Peyer's patch (tissue), 4 donors: ENCODE measurements at regions not wholly inside any gene's neighbourhood (a gene's known extent, or its start where the extent isn't known, plus 50 kb on each side); places are given as distances from the start of the nearest gene placed in this dataset.
"Not testable (repeated sequence)": the region's sequence is repeated elsewhere in the genome, so short reads cannot be mapped to it uniquely, and the experiment has no call there.

Experiments
- DNase-seq, 3 donors: peaks; one replicate each; pipeline ENCODE4 v3.0.0-alpha.2; 2017 to 2019
- H3K27ac ChIP-seq, 4 donors: fragments of 200-600 bp; sonication (generic); one replicate each; pipeline ENCODE4 v1.5.1; 2016 to 2019
- H3K27me3 ChIP-seq, 2 donors: fragments of 200-600 bp; sonication (generic); one replicate each; pipeline ENCODE4 v1.5.1; 2019
- H3K36me3 ChIP-seq, 3 donors: fragments of 200-600 bp; sonication (generic); one replicate each; pipeline ENCODE4 v1.5.1; 2016 to 2019
- H3K4me1 ChIP-seq, 4 donors: fragments of 200-600 bp; sonication (generic); one replicate each; pipeline ENCODE4 v1.5.1; 2016 to 2019
- H3K4me3 ChIP-seq, 4 donors: fragments of 200-600 bp; sonication (generic); 1 replicate in 3 of 4; 2 replicates in 1 of 4; pipeline ENCODE4 v1.5.1; 2016 to 2019; ENCODE audit warnings: mild to moderate bottlenecking in 1 of 4
- H3K9me3 ChIP-seq, 4 donors: fragments of 200-600 bp; sonication (generic); one replicate each; pipeline ENCODE4 v1.5.1; 2016 to 2019; ENCODE audit warnings: mild to moderate bottlenecking in 1 of 4
- POLR2A ChIP-seq, 2 donors: fragments of 450-650 bp; IDR thresholded peaks; one replicate each; pipeline ENCODE4 v1.5.1; 2017; ENCODE audit warnings: antibody characterized with exemption in 2 of 2, mild to moderate bottlenecking in 2 of 2, moderate library complexity in 2 of 2
- TF ChIP-seq, protein P1 (sequence below), 6 experiments: fragments of 450-650 bp in 4 of 6; fragments of 200-600 bp in 2 of 6; sonication (generic) in 1 of 6; IDR thresholded peaks; one replicate each; pipeline ENCODE4 v1.5.1; 2017 to 2019; ENCODE audit warnings: antibody characterized with exemption in 6 of 6, mild to moderate bottlenecking in 3 of 6, moderate library complexity in 1 of 6

DNA sequence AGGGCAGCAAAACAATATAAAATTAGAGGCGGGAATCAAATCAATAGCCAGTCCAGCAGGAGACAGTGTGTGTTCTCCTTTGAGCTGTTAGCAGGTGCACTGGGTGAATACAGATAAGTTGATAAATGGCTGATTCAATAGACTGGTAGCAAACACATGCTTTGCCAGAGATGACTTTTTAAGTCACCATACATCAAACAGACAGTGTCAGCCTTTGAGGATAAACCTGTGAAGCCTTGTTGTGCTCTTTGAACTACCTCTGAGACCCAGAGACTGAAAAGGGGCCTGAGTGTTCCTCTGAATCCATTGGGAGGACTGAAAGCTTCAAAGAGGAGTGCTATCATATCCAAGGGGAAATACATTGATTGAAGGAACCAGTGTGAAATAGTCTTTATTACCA lies 301.9 kb downstream of the RASEF start:
- Histone ChIP-seq H3K36me3 (no peaks in the 10 kb centered on the region), H3K4me3 (no peak overlapping the region), H3K4me1 (no peaks in the 10 kb centered on the region), H3K27me3 (no peaks in the 10 kb centered on the region), H3K9me3 (no peaks in the 10 kb centered on the region), H3K27ac (no peak overlapping the region)
- TF ChIP-seq, protein P1, sequence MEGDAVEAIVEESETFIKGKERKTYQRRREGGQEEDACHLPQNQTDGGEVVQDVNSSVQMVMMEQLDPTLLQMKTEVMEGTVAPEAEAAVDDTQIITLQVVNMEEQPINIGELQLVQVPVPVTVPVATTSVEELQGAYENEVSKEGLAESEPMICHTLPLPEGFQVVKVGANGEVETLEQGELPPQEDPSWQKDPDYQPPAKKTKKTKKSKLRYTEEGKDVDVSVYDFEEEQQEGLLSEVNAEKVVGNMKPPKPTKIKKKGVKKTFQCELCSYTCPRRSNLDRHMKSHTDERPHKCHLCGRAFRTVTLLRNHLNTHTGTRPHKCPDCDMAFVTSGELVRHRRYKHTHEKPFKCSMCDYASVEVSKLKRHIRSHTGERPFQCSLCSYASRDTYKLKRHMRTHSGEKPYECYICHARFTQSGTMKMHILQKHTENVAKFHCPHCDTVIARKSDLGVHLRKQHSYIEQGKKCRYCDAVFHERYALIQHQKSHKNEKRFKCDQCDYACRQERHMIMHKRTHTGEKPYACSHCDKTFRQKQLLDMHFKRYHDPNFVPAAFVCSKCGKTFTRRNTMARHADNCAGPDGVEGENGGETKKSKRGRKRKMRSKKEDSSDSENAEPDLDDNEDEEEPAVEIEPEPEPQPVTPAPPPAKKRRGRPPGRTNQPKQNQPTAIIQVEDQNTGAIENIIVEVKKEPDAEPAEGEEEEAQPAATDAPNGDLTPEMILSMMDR (IDR thresholded peaks at IDR 0.05), result no peak
- no peak for TF ChIP-seq POLR2A (IDR thresholded peaks at IDR 0.05)
- no peak for DNase-seq

DNA sequence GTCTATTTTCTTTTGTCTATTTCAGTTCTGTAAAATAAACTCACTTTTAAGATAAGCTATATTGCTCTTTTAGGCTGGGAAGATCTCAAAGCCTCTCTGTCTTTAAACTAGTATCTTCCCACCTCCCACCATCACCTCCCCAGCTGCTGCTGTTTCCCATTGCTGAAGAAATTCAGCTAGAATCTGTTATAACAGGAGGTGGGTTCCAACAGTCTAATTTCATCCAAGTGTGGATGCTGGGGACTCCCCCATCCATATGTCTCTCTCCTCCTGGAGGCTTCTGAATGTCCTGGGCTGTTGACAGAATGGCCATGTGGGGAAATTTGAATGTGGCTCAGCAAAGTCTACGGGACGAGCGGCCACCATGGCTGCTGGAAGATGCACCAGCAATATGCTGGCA lies 301.0 kb downstream of the RASEF start:
- TF ChIP-seq POLR2A (IDR thresholded peaks at IDR 0.05), result no peak
- no peaks in the 10 kb centered on the region for H3K36me3 ChIP-seq
- no peak overlapping the region for H3K4me3 ChIP-seq

DNA sequence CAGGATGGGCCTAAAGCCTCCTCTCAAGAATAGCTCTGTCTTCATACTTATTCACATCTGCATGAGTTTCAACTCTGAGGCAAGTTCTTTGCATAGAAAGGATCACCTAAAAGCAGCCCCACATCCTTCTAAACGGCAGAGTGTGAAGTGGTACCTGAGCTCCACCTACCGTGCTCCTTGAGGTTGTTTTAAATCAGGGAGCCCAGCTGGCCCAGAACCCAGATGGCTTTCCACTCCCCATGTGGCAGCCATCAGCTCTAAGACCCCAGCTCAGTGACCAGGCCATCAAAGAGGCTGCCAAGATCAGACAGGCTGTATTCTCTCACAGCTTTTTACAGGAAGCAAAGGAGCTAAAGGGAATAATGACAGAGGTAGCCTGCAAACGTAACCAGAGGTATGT lies 299.3 kb downstream of the RASEF start:
- H3K36me3 ChIP-seq, result no peaks in the 10 kb centered on the region
- no peaks in the 10 kb centered on the region for H3K4me1 ChIP-seq
- TF ChIP-seq POLR2A (IDR thresholded peaks at IDR 0.05), result no peak
- TF ChIP-seq, protein P1 (IDR thresholded peaks at IDR 0.05), result no peak
- H3K4me3 ChIP-seq, result no peak overlapping the region
- H3K27me3 ChIP-seq, result no peaks in the 10 kb centered on the region
- no peaks in the 10 kb centered on the region for H3K9me3 ChIP-seq
- no peak overlapping the region for H3K27ac ChIP-seq
- DNase-seq, result no peak

More for the DNA sequence above, 301.0 kb downstream of the RASEF start:
- Histone ChIP-seq H3K4me1 (no peaks in the 10 kb centered on the region), H3K27ac (no peak overlapping the region), H3K9me3 (no peaks in the 10 kb centered on the region), H3K27me3 (no peaks in the 10 kb centered on the region)
- no peak for DNase-seq

DNA sequence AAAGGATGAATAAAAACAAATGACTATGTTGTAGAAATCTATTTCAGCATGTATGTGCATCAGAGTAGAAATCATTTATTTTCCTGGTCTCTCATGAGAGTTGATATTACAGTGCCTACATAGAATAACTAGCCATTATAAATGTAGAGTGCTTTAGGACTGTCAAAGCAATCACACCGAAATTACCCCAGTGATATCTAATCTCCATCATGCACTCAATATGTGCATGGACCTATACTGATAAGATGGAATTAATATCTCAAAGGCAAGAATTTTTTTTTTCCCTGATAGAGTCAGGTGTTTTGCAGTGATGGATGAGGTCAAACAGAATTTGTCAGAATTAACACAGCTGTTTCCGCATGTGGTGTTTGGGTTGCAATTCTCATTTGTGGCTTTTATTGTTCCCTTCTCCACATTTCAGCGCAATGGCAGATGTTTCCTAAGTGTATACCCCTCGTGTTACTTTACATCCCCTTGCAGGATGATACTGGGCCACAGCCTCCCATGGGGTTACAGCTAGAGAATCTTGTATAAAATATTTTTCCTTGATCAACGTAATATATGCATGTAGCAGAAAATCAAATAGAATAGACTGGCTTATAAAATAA lies 298.8 kb downstream of the RASEF start:
- no peak for DNase-seq
- TF ChIP-seq, protein P1 (IDR thresholded peaks at IDR 0.05), result no peak
- TF ChIP-seq POLR2A (IDR thresholded peaks at IDR 0.05), result no peak
- H3K27me3 ChIP-seq, result no peaks in the 10 kb centered on the region

DNA sequence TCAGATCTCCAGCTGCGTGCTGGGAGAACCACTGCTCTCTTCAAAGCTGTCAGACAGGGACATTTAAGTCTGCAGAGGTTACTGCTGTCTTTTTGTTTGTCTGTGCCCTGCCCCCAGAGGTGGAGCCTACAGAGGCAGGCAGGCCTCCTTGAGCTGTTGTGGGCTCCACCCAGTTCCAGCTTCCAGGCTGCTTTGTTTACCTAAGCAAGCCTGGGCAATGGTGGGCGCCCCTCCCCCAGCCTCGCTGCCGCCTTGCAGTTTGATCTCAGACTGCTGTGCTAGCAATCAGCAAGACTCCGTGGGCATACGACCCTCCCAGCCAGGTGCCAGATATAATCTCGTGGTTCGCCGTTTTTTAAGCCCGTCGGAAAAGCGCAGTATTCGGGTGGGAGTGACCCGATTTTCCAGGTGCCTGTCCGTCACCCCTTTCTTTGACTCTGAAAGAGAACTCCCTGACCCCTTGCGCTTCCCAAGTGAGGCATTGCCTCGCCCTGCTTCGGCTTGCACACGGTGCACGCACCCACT lies 288.2 kb downstream of the RASEF start:
- peak overlapping the region in 1 of 4 donors; percentile 21 for H3K4me3 ChIP-seq
- DNase-seq, H3K9me3 ChIP-seq, H3K4me1 ChIP-seq, H3K36me3 ChIP-seq, H3K27ac ChIP-seq, H3K27me3 ChIP-seq: not testable (repeated sequence)

More for the DNA sequence above, 298.8 kb downstream of the RASEF start:
- Histone ChIP-seq H3K27ac (no peak overlapping the region), H3K36me3 (no peaks in the 10 kb centered on the region), H3K9me3 (no peaks in the 10 kb centered on the region), H3K4me1 (no peaks in the 10 kb centered on the region), H3K4me3 (no peak overlapping the region)

DNA sequence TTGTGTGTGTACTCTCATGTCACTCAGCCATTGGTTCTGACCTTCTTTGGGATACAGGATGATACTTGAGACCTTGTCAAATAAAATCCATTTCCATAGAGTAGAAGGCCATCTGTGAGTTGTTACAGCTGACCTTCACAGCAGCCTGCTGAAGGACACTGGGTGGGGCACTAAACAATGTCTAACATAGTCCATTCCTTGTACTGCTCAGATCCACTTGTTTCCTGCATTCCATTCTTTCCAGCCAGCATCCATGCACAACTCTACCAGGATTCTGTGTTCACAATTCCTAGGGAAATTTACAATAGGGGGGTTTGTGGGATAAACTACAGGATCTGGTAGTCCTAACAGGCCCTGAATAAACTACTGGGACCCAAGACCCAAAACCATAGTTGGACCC lies 286.4 kb downstream of the RASEF start:
- Histone ChIP-seq H3K9me3 (no peaks in the 10 kb centered on the region), H3K4me1 (no peaks in the 10 kb centered on the region), H3K4me3 (no peak overlapping the region), H3K27ac (no peak overlapping the region), H3K36me3 (no peaks in the 10 kb centered on the region), H3K27me3 (no peaks in the 10 kb centered on the region)
- no peak for DNase-seq
- TF ChIP-seq POLR2A (IDR thresholded peaks at IDR 0.05), result no peak
- TF ChIP-seq, protein P1 (IDR thresholded peaks at IDR 0.05), result no peak

DNA sequence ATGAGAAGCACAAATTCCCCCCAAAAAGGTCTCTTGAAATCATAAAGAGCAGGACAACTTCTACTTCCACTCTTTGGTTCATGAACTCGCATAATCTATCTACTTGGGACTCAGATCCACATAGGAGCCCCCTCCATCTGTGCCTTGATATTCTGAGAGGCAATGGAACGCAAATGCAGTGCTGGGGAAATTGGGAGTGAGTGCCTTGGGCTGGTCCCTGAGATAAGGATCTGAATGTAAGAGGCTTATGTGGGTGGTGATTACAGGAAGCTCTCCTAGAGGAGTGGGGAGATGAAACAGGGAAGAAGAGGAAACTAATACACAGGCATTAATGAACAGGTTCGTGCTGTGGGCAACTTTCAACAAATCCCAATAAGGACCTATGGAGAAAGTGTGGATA lies 285.6 kb downstream of the RASEF start:
- TF ChIP-seq, protein P1 (IDR thresholded peaks at IDR 0.05), result no peak
- TF ChIP-seq POLR2A (IDR thresholded peaks at IDR 0.05), result no peak
- Histone ChIP-seq H3K4me1 (peaks cover 0 to 6% (median 0%) of the 10 kb centered on the region in 4 donors), H3K27me3 (no peaks in the 10 kb centered on the region), H3K9me3 (no peaks in the 10 kb centered on the region), H3K4me3 (no peak overlapping the region), H3K27ac (no peak overlapping the region), H3K36me3 (no peaks in the 10 kb centered on the region)
- DNase-seq, result no peak

DNA sequence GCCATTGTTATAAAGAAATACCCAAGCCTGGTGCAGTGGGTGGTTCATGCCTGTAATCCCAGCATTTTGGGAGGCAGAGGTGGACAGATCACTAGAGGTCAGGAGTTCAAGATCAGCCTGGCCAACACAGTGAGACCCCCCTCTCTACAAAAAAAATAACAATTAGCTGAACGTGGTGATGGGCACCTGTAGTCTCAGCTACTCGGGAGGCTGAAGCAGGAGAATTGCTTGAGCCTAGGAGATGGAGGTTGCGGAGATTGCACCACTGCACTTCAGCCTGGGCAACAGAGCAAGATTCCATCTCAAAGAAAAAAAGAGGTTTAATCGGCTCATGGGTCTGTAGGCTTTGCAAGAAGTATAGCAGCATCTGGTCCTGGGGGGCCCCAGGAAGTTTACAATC lies 284.0 kb downstream of the RASEF start:
- H3K4me1 ChIP-seq, result peaks cover 0 to 18% (median 2%) of the 10 kb centered on the region in 4 donors
- H3K9me3 ChIP-seq, H3K27ac ChIP-seq, DNase-seq, H3K4me3 ChIP-seq, H3K27me3 ChIP-seq, H3K36me3 ChIP-seq: not testable (repeated sequence)
